Osteoblast (primary cell): ENCODE measurements at regions not wholly inside any gene's neighbourhood (a gene's known extent, or its start where the extent isn't known, plus 50 kb on each side); places are given as distances from the start of the nearest gene placed in this dataset.

Experiments
- DNase-seq: peaks from one replicate; pipeline ENCODE4 v3.0.0; 2011; ENCODE audit warnings: low spot score, mixed read lengths; ENCODE audit not compliant: insufficient read length; ENCODE audit errors: missing footprints
- H2AFZ ChIP-seq: 2 replicates; pipeline ENCODE4 v1.6.0; 2011; ENCODE audit warnings: mild to moderate bottlenecking, low read length
- H3K27ac ChIP-seq: 2 replicates; pipeline ENCODE4 v1.5.1; 2011; ENCODE audit warnings: mild to moderate bottlenecking, low read depth, low read length, moderate library complexity
- H3K27me3 ChIP-seq: 2 replicates; pipeline ENCODE4 v1.6.0; 2012; ENCODE audit warnings: mild to moderate bottlenecking, control low read depth, inconsistent platforms, low read length, moderate library complexity; ENCODE audit not compliant: insufficient read depth
- H3K36me3 ChIP-seq: 2 replicates; pipeline ENCODE4 v1.5.1; 2011; ENCODE audit warnings: mild to moderate bottlenecking, low read length, control low read depth, moderate library complexity; ENCODE audit not compliant: insufficient read depth
- H3K4me1 ChIP-seq: 2 replicates; pipeline ENCODE4 v1.5.1; 2011; ENCODE audit warnings: mild to moderate bottlenecking, low read length, control low read depth, moderate library complexity; ENCODE audit not compliant: insufficient read depth
- H3K4me2 ChIP-seq: 2 replicates; pipeline ENCODE4 v1.6.0; 2011; ENCODE audit warnings: mild to moderate bottlenecking, low read length; ENCODE audit not compliant: insufficient read depth
- H3K4me3 ChIP-seq: fragments of 200-600 bp; sonication (generic); 3 replicates; pipeline ENCODE4 v1.5.1; 2012; ENCODE audit warnings: mild to moderate bottlenecking, low read length, inconsistent platforms; ENCODE audit not compliant: insufficient read depth
- H3K79me2 ChIP-seq: 2 replicates; pipeline ENCODE4 v1.6.0; 2012; ENCODE audit warnings: mild to moderate bottlenecking, low read length, control low read depth, inconsistent platforms; ENCODE audit not compliant: insufficient read depth
- H3K9me3 ChIP-seq: 2 replicates; pipeline ENCODE4 v1.5.1; 2011; ENCODE audit warnings: low read depth, low read length, control low read depth
- H4K20me1 ChIP-seq: 2 replicates; pipeline ENCODE4 v1.6.0; 2012; ENCODE audit warnings: mild to moderate bottlenecking, low read length, control low read depth; ENCODE audit not compliant: insufficient read depth
- CTCF ChIP-seq: IDR thresholded peaks from 2 replicates; pipeline ENCODE4 v1.5.1; 2011; ENCODE audit warnings: mild to moderate bottlenecking, low read depth, low read length, moderate library complexity; ENCODE audit errors: extremely low read depth

- H3K4me3 ChIP-seq = no peak overlapping the region
- no peaks in the 10 kb centered on the region for H3K4me1 ChIP-seq
- H3K27ac ChIP-seq = no peak overlapping the region
- DNase-seq = peak; percentile 23
- H4K20me1 ChIP-seq = no peaks in the 10 kb centered on the region
- no peaks in the 10 kb centered on the region for H3K27me3 ChIP-seq
- no peaks in the 10 kb centered on the region for H3K36me3 ChIP-seq
- no peak for TF ChIP-seq CTCF
- no peaks in the 10 kb centered on the region for H3K79me2 ChIP-seq
- H3K4me2 ChIP-seq = no peak overlapping the region
- H2AFZ ChIP-seq = no peak overlapping the region
- no peaks in the 10 kb centered on the region for H3K9me3 ChIP-seq
Observed at GRCh38 chr2:52572469-52572894, 1195.1 kb upstream of the CHAC2 start.

- H3K9me3 ChIP-seq = no peaks in the 10 kb centered on the region
- no peaks in the 10 kb centered on the region for H3K4me1 ChIP-seq
- no peak overlapping the region for H3K4me2 ChIP-seq
- no peak overlapping the region for H3K27ac ChIP-seq
- TF ChIP-seq CTCF = no peak
- H3K79me2 ChIP-seq = no peaks in the 10 kb centered on the region
- no peaks in the 10 kb centered on the region for H3K36me3 ChIP-seq
- DNase-seq = peak; percentile 54
- no peaks in the 10 kb centered on the region for H3K27me3 ChIP-seq
- H3K4me3 ChIP-seq = no peak overlapping the region
- H2AFZ ChIP-seq = no peak overlapping the region
- no peaks in the 10 kb centered on the region for H4K20me1 ChIP-seq
Observed at GRCh38 chr2:52571380-52572347, 1195.9 kb upstream of the CHAC2 start.

- Histone ChIP-seq H3K36me3 (no peaks in the 10 kb centered on the region), H2AFZ (no peak overlapping the region), H3K4me3 (no peak overlapping the region), H3K9me3 (no peaks in the 10 kb centered on the region), H4K20me1 (no peaks in the 10 kb centered on the region), H3K4me2 (no peak overlapping the region), H3K4me1 (no peaks in the 10 kb centered on the region), H3K27ac (no peak overlapping the region), H3K79me2 (no peaks in the 10 kb centered on the region), H3K27me3 (no peaks in the 10 kb centered on the region)
- DNase-seq = peak; percentile 53
- no peak for TF ChIP-seq CTCF
Observed at GRCh38 chr2:52570716-52571115, 1196.9 kb upstream of the CHAC2 start.

GRCh38 chr2:52563151-52563550, 1204.5 kb upstream of the CHAC2 start:
- Histone ChIP-seq H4K20me1 (no peaks in the 10 kb centered on the region), H2AFZ (no peak overlapping the region), H3K79me2 (no peaks in the 10 kb centered on the region), H3K4me1 (no peaks in the 10 kb centered on the region), H3K27me3 (no peaks in the 10 kb centered on the region), H3K9me3 (no peaks in the 10 kb centered on the region), H3K4me2 (no peak overlapping the region), H3K27ac (no peak overlapping the region), H3K36me3 (no peaks in the 10 kb centered on the region), H3K4me3 (no peak overlapping the region)
- no peak for TF ChIP-seq CTCF
- DNase-seq = no peak
